Breast epithelium (tissue), 3 donors: ENCODE measurements at regions not wholly inside any gene's neighbourhood (a gene's known extent, or its start where the extent isn't known, plus 50 kb on each side); places are given as distances from the start of the nearest gene placed in this dataset.

Experiments
- POLR2AphosphoS5 ChIP-seq, 3 donors: sonication (generic); formaldehyde crosslinking; IDR thresholded peaks; one replicate each; pipeline ENCODE4 v1.6.1; 2017; ENCODE audit warnings: antibody characterized with exemption in 3 of 3
- TF ChIP-seq, protein P1 (sequence below), 3 donors: fragments of 450-650 bp; IDR thresholded peaks; one replicate each; pipeline ENCODE4 v1.5.1; 2016 to 2017; ENCODE audit warnings: antibody characterized with exemption in 3 of 3, mild to moderate bottlenecking in 3 of 3, moderate library complexity in 3 of 3

DNA sequence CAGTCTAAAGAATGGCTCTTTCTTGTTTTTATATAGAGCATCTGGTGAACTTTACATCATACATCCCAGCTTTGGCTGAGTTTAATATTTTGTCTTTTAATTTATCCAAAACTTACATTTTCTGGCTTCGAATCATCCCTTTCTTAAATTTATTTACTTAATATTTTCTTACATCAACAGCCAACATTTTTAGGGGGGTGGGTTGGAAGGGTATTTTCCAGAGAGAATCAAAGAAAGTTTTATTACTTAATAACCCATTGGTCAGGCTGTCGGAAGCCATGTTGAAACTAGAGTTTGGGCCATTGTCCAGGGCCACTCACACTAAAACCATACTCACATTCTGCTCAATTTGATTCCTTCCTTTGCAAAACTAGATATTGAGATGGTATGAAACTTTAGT lies 220.2 kb downstream of the AEBP2 start:
- TF ChIP-seq POLR2AphosphoS5 (IDR thresholded peaks at IDR 0.05) = no peak
- TF ChIP-seq, protein P1, sequence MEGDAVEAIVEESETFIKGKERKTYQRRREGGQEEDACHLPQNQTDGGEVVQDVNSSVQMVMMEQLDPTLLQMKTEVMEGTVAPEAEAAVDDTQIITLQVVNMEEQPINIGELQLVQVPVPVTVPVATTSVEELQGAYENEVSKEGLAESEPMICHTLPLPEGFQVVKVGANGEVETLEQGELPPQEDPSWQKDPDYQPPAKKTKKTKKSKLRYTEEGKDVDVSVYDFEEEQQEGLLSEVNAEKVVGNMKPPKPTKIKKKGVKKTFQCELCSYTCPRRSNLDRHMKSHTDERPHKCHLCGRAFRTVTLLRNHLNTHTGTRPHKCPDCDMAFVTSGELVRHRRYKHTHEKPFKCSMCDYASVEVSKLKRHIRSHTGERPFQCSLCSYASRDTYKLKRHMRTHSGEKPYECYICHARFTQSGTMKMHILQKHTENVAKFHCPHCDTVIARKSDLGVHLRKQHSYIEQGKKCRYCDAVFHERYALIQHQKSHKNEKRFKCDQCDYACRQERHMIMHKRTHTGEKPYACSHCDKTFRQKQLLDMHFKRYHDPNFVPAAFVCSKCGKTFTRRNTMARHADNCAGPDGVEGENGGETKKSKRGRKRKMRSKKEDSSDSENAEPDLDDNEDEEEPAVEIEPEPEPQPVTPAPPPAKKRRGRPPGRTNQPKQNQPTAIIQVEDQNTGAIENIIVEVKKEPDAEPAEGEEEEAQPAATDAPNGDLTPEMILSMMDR (IDR thresholded peaks at IDR 0.05) = no peak
